Thymus (tissue), 11 donors: ENCODE measurements at regions not wholly inside any gene's neighbourhood (a gene's known extent, or its start where the extent isn't known, plus 50 kb on each side); places are given as distances from the start of the nearest gene placed in this dataset.

Experiments used
- DNase-seq, 9 donors: peaks; one replicate each; pipeline ENCODE4 v3.0.0-alpha.2; 2013; ENCODE audit warnings: low spot score in 9 of 9, low read depth in 6 of 9, missing footprints in 1 of 9
- H3K27ac ChIP-seq, 2 donors: one replicate each; pipeline ENCODE4 v1.5.1; 2013; ENCODE audit warnings: control low read depth in 1 of 2, low read depth in 1 of 2, low read length in 1 of 2, mild to moderate bottlenecking in 1 of 2, moderate library complexity in 1 of 2
- H3K27me3 ChIP-seq, 2 donors: one replicate each; pipeline ENCODE4 v1.5.1; 2013; ENCODE audit warnings: low read length in 1 of 2; ENCODE audit not compliant: control insufficient read depth in 2 of 2, insufficient read depth in 1 of 2
- H3K36me3 ChIP-seq, 2 donors: one replicate each; pipeline ENCODE4 v1.5.1; 2013; ENCODE audit warnings: low read length in 1 of 2, mild to moderate bottlenecking in 1 of 2, moderate library complexity in 1 of 2; ENCODE audit not compliant: control insufficient read depth in 2 of 2, insufficient read depth in 2 of 2
- H3K4me1 ChIP-seq, 2 donors: one replicate each; pipeline ENCODE4 v1.5.1; 2013; ENCODE audit warnings: low read length in 2 of 2; ENCODE audit not compliant: control insufficient read depth in 2 of 2, insufficient read depth in 2 of 2
- H3K4me3 ChIP-seq, 2 donors: one replicate each; pipeline ENCODE4 v1.5.1; 2013; ENCODE audit warnings: low read length in 2 of 2, control low read depth in 1 of 2, mild to moderate bottlenecking in 1 of 2
- H3K9me3 ChIP-seq, 2 donors: one replicate each; pipeline ENCODE4 v1.5.1; 2013; ENCODE audit warnings: low read length in 1 of 2, mild to moderate bottlenecking in 1 of 2; ENCODE audit not compliant: control insufficient read depth in 2 of 2, insufficient read depth in 1 of 2
- WGBS: extraction: QIAGEN DNeasy Blood & Tissue Kit; methylation state at CpG from one replicate; pipeline ENCODE4 v1.1.7; 2013; 5-methylcytosine and 5-hydroxymethylcytosine counted together
- donor health status: healthy.

GRCh38 chr1:4272568-4272967, 372.5 kb upstream of the C1orf174 start:
- Histone ChIP-seq H3K4me1 (no peaks in the 10 kb centered on the region), H3K27ac (no peak overlapping the region), H3K9me3 (peaks cover 0 to 6% of the 10 kb centered on the region in 2 donors), H3K36me3 (no peaks in the 10 kb centered on the region), H3K4me3 (no peak overlapping the region), H3K27me3 (no peaks in the 10 kb centered on the region)
- WGBS, result 72% methylated on average over 3 of the region's 3 CpGs
- DNase-seq, result no peak

GRCh38 chr1:4273243-4273642, 373.2 kb upstream of the C1orf174 start:
- 68% methylated on average over 3 of the region's 3 CpGs for WGBS
- H3K27ac ChIP-seq, result no peak overlapping the region

GRCh38 chr1:4273747-4274146, 373.7 kb upstream of the C1orf174 start:
- no peak overlapping the region for H3K27ac ChIP-seq
- H3K9me3 ChIP-seq, result peaks cover 0 to 9% of the 10 kb centered on the region in 2 donors
- H3K4me1 ChIP-seq, result no peaks in the 10 kb centered on the region
- H3K36me3 ChIP-seq, result no peaks in the 10 kb centered on the region
- H3K4me3 ChIP-seq, result no peak overlapping the region
- WGBS, result 53% methylated on average over 5 of the region's 5 CpGs
- DNase-seq, result no peak
- H3K27me3 ChIP-seq, result no peaks in the 10 kb centered on the region

More at GRCh38 chr1:4273243-4273642, 373.2 kb upstream of the C1orf174 start:
- Histone ChIP-seq H3K36me3 (no peaks in the 10 kb centered on the region), H3K4me3 (no peak overlapping the region), H3K9me3 (peaks cover 0 to 9% of the 10 kb centered on the region in 2 donors), H3K27me3 (no peaks in the 10 kb centered on the region), H3K4me1 (no peaks in the 10 kb centered on the region)
- DNase-seq, result no peak

- no peaks in the 10 kb centered on the region for H3K36me3 ChIP-seq
Observed at GRCh38 chr1:4275083-4275482, 375.0 kb upstream of the C1orf174 start.

GRCh38 chr1:4276238-4276637, 376.2 kb upstream of the C1orf174 start:
- no peaks in the 10 kb centered on the region for H3K4me1 ChIP-seq
- H3K4me3 ChIP-seq, result no peak overlapping the region
- WGBS, result 47% methylated on average over 5 of the region's 5 CpGs
- H3K27ac ChIP-seq, result no peak overlapping the region
- H3K36me3 ChIP-seq, result no peaks in the 10 kb centered on the region
- H3K27me3 ChIP-seq, result no peaks in the 10 kb centered on the region
- DNase-seq, result no peak
- peaks cover 0 to 9% of the 10 kb centered on the region in 2 donors for H3K9me3 ChIP-seq

More at GRCh38 chr1:4275083-4275482, 375.0 kb upstream of the C1orf174 start:
- H3K4me3 ChIP-seq, result no peak overlapping the region
- H3K4me1 ChIP-seq, result no peaks in the 10 kb centered on the region
- WGBS, result 96% methylated on average over 9 of the region's 9 CpGs
- no peak for DNase-seq
- H3K27me3 ChIP-seq, result no peaks in the 10 kb centered on the region
- peaks cover 0 to 9% of the 10 kb centered on the region in 2 donors for H3K9me3 ChIP-seq
- H3K27ac ChIP-seq, result no peak overlapping the region

GRCh38 chr1:4277598-4277997, 376.8 kb upstream of the AJAP1 start:
- no peak overlapping the region for H3K27ac ChIP-seq
- H3K36me3 ChIP-seq, result no peaks in the 10 kb centered on the region
- 80% methylated on average over 2 of the region's 2 CpGs for WGBS
- DNase-seq, result no peak
- no peak overlapping the region for H3K4me3 ChIP-seq
- H3K4me1 ChIP-seq, result no peaks in the 10 kb centered on the region
- H3K9me3 ChIP-seq, result peaks cover 0 to 9% of the 10 kb centered on the region in 2 donors
- no peaks in the 10 kb centered on the region for H3K27me3 ChIP-seq

- Histone ChIP-seq H3K4me1 (no peaks in the 10 kb centered on the region), H3K27me3 (no peaks in the 10 kb centered on the region), H3K9me3 (no peaks in the 10 kb centered on the region), H3K36me3 (no peaks in the 10 kb centered on the region), H3K4me3 (no peak overlapping the region), H3K27ac (no peak overlapping the region)
- 95% methylated on average over 3 of the region's 3 CpGs for WGBS
- DNase-seq, result no peak
Observed at GRCh38 chr1:4284976-4285375, 369.4 kb upstream of the AJAP1 start.

GRCh38 chr1:4292861-4293260, 361.5 kb upstream of the AJAP1 start:
- Histone ChIP-seq H3K4me1 (no peaks in the 10 kb centered on the region), H3K4me3 (no peak overlapping the region), H3K9me3 (peaks cover 0 to 6% of the 10 kb centered on the region in 2 donors), H3K27me3 (no peaks in the 10 kb centered on the region), H3K36me3 (no peaks in the 10 kb centered on the region), H3K27ac (no peak overlapping the region)
- DNase-seq, result no peak
- 90% methylated on average over 8 of the region's 8 CpGs for WGBS

GRCh38 chr1:4298361-4299083, 355.9 kb upstream of the AJAP1 start:
- Histone ChIP-seq H3K4me1 (no peaks in the 10 kb centered on the region), H3K4me3 (no peak overlapping the region), H3K27me3 (no peaks in the 10 kb centered on the region), H3K9me3 (peaks cover 0 to 5% of the 10 kb centered on the region in 2 donors), H3K36me3 (no peaks in the 10 kb centered on the region), H3K27ac (no peak overlapping the region)
- no peak for DNase-seq
- 87% methylated on average over 12 of the region's 12 CpGs for WGBS
